ENCODE measurements at regions not wholly inside any gene's neighbourhood (a gene's known extent, or its start where the extent isn't known, plus 50 kb on each side); places are given as distances from the start of the nearest gene placed in this dataset.

GRCh38 chr7:45349090-45349489, 191.5 kb downstream of the RAMP3 start:
- TF ChIP-seq, protein P1, sequence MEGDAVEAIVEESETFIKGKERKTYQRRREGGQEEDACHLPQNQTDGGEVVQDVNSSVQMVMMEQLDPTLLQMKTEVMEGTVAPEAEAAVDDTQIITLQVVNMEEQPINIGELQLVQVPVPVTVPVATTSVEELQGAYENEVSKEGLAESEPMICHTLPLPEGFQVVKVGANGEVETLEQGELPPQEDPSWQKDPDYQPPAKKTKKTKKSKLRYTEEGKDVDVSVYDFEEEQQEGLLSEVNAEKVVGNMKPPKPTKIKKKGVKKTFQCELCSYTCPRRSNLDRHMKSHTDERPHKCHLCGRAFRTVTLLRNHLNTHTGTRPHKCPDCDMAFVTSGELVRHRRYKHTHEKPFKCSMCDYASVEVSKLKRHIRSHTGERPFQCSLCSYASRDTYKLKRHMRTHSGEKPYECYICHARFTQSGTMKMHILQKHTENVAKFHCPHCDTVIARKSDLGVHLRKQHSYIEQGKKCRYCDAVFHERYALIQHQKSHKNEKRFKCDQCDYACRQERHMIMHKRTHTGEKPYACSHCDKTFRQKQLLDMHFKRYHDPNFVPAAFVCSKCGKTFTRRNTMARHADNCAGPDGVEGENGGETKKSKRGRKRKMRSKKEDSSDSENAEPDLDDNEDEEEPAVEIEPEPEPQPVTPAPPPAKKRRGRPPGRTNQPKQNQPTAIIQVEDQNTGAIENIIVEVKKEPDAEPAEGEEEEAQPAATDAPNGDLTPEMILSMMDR (conservative IDR thresholded peaks at IDR 0.05; ENCODE audit: low read length) = no peak
- no peak for TF ChIP-seq EZH2phosphoT487 (IDR thresholded peaks at IDR 0.05; ENCODE audit: borderline replicate concordance, low read depth, low read length)
